NCI-H345 (cell line): ENCODE measurements at regions not wholly inside any gene's neighbourhood (a gene's known extent, or its start where the extent isn't known, plus 50 kb on each side); places are given as distances from the start of the nearest gene placed in this dataset.

Experiments used
- DNase-seq: peaks from one replicate; lab custom pipeline; 2025; lab: John Stamatoyannopoulos, UW

DNA sequence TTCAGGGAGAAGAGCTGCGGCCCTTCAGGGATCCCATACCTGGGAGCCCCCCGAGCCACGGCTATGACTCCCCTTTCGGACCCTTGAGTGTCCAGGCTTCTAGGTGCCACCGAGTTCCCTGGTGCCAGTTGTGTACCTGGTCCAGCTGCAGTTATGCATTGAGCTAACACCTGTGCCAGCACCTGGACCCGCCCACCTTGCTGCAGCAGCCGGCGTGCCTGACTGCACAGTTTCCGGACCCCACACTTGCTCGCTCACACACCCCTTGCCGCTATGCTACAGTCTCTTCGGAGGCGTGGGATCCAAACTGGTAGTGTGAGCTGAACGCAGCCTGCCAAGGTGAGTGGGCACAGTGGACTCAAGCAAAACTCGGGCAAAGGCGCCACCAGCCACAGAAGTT is 284.5 kb upstream of the ROBO1 start:
- DNase-seq = no peak

DNA sequence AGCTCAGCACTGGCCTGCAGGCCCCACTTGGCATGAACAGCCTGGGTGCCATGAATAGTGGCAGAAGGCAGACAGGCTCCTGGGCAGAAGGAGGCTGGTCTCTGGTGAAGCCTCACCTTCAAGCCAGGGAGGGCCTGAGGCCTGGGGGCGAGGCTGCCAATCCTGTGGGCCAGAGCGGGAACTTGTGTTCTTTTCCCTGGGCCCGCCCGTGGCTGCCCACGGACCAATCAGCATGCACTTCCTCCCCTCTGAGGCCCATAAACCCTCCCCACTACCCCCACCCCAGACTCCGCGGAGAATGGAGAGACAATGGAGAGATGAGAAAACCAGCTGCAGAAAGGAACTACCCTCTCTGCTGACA is 283.8 kb upstream of the ROBO1 start:
- DNase-seq = no peak

DNA sequence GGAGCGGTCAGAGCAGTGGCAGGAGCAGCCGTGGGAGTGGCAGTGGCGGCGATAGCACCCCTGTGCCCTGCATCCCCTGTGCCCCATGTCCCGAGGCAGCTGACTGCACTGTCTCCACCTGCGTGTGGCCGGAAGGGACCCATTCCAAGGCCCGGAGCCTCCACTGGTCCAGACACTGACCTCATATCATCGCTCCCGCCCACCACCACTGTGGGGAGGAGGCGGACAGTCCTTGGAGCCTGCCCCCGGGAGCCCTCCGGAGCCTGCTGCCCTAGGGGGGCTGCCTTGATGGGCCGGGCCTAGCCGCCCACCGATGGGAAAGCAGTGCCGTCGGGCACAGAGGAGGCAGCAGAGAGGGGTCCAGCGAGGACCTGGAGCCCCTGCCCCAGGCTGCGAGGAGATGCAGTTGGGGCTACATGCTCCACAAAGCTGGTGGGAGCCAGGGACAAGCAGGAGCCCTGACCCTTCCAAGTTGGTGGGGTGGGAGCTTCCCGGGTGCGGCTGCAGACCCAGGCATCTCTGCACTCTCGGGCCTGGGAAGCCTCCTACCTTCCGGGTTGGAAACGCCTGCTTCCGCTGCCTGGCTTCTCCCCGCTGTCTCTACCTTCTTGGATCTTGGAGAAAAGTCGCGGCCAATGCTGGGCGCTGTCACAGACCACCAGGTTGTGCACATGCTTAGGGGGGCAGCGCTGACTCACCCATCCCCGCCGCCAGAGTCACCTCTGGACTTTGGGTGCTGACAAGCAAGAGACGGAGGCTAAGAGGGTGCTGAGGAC is 283.2 kb upstream of the ROBO1 start:
- no peak for DNase-seq

DNA sequence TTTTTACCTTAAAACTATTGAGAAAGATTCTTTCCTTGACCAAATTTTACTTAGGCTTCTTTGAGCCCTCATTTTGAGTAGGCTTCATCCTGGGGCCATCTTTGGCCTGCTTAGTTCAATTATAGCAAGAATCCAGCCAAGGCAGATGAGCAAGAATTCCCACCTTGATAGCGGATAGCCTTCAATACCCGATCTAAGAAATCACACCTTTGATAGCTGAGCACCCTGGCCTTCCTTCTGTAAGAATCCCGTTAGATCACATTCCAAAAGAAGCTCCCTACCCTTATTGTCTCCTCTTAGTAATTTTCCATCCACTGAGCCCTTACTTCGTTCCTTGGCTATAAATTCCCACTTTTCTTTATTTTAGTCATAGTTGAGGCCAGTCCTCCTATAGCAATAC is 275.4 kb upstream of the ROBO1 start:
- no peak for DNase-seq

DNA sequence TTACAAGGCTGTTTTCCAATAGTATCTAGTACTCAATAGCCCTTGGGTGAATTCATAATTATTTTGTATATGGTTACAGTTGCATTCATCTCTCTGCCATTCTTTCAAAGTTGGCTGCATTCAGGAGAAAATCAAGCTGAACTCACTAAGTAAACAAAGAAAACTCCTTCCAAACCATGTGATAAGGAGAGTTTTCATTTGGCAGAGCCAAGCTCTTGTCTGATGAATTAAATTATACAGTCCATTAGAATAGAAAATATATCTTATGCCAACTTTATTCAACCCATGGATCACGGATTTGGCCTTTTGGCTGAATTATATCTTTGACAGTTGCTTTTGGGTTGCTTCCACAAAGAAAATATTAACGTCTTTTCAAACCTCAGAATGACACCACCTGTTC is 272.3 kb upstream of the ROBO1 start:
- DNase-seq = no peak

DNA sequence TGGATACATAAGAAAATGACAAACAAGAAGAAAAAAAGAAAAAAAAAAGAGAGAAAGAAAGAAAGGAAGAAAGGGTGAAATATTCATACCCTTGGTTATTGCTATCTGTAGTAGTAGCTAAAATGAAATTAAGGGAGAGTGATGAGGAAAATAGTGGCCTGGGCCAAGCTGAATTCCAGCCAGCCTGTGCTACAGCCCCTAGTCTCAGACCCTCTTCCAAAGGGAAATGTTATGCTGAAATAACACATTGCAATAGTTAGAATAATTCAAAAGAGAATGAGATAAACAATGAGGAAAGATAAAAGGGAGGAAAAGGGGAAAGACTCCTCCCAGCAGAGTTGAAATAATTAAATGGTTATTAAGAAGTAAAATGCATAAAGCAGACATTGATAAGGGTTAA is 268.4 kb upstream of the ROBO1 start:
- no peak for DNase-seq

DNA sequence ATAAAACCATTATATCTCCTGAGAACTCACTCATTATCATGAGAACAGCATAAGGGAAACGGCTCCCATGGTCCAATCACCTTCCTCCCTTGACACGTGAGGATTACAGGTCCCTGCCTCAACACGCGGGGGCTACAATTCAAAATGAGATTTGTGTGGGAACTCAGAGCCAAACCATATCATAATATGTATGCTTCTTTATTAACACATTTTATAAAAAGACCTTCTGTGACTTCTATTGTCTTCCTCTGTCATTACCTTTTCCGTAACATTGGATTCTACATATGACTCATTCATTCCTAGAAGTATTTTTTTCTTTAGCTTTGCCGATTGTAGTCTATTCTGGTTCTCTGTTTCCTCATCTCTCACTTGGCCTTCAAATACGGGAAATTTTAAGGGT is 267.2 kb upstream of the ROBO1 start:
- no peak for DNase-seq

DNA sequence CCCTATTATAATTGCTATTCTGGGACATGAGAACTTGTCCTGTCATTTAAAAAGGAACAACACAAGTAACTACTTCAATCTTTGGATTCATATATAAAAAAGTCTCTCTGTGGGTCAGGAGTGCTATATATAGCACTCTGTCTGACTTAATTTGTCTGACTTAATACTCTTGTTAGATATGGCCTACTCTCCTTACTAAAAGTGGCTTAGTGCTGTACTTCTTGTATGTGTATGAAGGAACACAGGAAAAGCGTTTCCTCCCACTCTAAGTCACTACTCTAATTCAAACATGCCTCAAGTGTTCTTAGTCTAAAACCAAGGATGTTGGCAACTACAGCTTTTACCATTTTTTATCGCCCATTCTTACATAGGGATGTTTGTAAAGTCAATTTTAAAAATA is 255.2 kb upstream of the ROBO1 start:
- no peak for DNase-seq

DNA sequence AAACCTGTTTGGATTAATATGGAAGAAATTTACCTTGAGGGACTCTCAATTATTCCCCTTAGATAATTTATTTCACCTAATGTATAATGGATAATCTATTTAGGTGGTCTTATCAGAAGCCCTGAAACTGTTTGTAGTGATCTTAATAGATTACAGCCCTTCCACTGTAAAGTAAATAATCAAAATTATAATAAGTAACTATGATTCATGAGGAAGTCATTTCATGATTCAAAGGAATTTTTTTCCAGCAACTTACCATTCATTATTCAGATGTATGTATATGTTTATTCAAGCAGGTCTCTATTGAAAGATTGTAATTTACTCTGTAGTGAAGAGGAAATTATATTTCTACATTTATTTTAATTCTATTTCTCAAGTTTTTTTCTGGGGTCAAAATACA is 250.6 kb upstream of the ROBO1 start:
- no peak for DNase-seq

DNA sequence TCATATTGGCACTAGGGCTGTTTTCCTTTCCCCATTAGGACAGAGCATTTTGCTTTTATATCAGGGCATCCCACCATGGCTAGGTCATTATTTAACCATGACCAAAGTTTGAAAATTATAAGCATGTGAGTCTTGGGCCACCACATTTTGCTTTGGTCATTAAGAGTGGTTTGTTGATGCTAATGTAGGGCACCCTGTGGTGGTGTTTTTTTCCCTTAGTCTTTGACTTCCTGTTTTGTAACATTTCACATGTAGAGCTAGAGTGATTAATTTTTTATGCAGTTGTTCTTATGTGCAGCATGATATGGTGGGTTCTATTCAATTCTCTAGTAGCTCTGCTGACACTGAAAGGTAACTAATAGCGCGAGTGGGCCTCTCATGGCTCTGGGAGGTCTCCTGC is 249.6 kb upstream of the ROBO1 start:
- DNase-seq = no peak

DNA sequence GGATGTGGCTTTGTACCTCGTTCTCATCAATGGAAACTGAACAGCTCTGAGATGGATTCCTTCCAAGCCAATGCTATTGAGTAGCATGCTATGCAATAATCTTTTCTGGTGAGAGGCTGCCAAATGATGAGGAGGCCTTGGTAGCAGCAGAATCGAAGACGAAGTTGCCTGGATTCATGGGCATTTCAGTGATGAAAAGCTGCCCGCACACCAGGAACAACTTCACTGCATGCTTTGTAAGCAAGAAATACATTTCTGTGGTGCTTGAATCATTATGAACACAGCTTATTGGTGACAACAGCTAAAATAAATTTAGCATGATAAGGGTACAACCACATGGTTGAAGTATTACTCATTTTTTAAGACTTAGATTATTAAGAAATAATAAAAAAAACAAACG is 246.8 kb upstream of the ROBO1 start:
- no peak for DNase-seq

DNA sequence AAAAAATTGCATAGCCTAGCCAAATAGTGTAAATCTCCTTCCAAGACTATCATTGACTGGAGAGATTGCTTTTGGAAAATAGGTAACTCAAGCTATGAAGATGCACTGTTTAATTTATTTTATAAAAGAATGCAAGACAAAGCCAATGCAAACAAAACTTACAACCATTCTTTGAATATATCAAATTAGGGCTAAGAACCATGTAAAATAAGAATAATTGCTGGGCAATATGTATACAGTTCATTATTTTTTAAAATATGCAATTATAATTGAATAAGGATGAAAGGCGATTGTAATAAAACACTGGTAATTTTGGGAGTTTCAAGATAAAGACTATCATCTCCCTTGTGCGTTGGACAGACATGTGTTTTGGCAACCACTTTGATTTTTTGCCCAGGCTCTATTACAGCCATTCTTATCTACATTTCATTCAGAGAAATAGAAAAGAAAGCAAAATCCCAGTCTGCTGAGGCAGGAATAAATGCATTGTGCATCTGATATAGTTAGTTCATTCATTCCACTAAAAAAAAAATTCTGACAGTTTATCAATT is 242.3 kb upstream of the ROBO1 start:
- DNase-seq = no peak

DNA sequence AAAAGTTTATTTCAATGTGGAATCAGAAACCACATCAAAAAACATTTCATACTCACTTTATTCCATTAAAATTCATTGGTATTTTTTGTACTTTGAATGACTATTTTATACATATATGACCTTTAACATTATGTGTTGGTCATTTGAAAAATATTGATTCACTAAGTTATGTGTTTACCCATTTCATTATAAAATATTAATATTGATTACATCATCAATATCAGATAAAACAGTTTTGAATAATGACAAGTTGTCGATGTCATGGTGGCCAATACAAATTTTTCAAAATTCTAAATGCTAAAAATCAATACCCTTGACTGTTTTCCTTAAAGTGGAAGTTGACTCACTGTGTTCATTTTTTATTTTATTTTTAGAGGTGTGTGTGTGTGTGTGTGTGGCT is 239.7 kb upstream of the ROBO1 start:
- DNase-seq = no peak

DNA sequence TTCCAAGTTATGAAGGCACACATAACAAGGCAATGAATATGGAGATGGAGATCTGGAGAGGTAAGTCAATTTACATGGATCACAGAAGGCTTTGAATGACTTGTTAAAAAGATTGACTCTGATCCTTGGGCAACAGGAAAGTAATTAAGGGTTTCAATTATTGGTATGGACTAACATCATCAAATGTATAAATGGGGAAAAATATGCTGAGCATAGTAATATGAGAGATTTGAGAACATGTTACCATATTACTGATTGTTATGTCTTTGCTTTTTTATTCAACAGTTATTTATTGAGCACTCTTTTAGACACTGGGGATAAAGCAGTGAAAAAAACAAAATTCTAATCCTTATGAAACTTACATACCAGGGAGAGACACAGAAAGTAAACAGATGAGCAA is 238.5 kb upstream of the ROBO1 start:
- DNase-seq = no peak

DNA sequence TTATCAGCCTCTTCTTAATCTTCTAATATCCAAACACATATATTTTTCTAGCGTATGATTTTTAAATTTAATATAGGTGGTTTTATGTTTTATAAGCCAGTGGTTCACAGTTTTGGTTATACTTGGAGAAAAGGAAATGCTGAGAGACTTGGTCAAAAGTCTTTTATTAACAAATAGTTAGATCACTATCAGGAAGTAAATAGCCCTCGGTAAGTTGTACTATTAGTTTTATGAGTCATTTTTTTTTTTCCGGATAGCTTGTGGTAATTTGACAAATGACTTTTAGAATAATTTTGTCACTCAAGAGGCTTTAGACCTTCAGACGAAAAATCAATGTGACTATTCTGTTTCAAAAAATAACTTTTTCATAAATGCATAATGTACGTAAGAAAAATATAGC is 232.2 kb upstream of the ROBO1 start:
- DNase-seq = no peak

DNA sequence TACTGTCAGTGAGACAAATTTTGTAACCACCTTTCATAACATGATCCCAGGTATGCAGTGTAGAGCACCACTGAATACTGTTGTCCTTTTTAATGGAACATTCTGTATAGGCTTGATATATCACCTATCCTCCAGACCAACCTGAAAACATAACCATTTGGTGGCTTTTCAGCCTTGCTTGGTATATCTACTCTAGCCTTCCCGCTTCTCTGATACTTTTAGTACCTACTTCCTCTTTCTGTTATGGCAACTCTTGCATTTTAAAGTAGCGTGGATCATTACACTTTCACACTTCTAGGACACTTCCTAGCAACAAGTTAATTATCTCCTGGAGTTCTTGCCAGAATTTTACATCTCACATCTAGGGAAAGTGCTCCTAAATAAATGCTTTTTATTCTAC is 226.6 kb upstream of the ROBO1 start:
- DNase-seq = no peak

DNA sequence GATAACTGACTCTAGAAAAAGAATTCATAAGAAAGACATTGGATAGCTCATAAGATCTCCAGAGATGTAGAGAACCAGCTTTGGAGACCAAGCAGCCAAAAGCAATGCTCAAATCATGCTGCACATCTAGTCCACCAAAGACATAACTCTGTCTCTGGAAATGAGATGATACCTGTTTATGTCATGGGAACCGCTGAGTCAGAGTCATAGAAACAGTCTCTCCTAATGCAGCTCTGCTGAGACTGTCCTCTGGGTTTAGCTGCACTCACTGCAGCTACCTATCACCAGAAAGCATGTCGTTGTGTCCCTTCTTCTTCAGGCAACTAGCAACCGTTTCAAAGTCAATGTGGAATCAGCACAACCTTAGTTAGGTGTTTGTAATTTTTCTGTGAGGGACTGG is 218.5 kb upstream of the ROBO1 start:
- DNase-seq = no peak

DNA sequence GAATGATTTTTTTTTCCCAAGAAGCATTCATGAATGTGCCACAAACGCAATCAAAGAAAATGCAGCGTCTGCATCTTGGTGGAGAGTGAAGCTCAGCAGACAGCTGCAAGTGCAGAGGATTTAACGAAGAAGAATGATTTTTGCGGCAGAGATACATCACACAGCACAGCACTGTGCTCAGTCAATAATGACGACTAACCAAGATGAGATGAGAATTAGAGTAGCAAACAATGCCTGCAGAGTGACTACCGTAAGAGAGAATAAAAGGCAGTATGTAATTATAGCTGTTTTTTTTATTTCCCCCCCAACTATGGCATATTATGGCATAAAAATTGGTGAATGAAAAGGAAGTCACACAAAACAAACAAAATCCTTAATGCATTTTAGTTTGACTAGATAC is 218.0 kb upstream of the ROBO1 start:
- DNase-seq = no peak

DNA sequence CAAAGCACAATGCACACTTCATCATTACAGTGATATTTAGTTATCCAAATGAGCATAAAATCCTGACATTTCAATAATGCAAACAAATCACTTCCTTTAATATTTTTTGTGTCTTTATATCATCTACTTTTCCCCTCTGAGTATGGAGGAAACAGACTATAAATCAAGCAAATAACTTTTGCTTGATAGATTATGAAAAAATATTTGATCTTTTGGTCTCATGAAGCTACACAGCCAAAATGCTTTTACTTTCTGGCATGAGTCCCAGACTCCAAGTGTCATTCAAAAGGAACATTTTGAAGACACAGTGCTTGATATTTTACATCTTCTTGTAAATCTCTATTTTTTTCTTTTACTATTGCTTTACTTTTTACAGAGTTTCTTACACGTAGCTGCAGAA is 215.3 kb upstream of the ROBO1 start:
- DNase-seq = peak; percentile 1

DNA sequence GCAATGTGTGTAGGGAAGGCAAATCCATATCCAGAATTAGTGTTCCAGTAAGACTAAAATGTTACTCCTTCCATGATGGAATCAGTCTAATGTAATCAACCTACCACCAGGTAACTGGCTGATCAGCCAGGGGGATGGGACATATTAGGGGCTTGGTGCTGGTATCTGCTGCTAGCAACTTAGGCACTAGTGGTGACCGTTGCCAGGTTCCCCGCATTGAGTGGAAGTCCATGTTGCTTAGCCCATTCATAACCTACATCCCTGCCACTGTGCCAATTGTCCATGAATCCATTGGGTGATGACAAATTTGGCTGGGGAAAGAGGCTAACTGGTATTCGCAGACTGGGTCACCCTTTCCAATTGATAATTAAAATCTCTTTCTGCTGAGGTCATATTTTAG is 212.2 kb upstream of the ROBO1 start:
- no peak for DNase-seq

DNA sequence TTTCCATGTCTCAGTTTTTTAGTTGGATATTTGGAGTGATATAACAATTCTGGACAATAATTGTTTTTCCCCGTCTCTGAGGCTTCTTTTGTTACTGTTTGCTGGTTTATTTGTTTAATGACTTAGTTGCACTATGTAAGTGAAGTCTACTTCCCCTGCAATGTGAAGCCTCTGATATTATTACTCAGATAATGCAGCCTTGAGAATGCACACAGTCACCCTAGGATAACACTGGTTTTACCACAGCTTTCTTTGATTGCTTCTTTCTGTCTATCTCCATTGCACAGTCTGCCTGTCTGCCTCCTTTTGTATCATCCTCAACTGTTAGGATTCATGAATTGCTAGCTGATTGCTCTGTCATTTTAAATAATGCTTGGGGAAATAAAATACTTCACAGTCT is 208.7 kb upstream of the ROBO1 start:
- DNase-seq = no peak

DNA sequence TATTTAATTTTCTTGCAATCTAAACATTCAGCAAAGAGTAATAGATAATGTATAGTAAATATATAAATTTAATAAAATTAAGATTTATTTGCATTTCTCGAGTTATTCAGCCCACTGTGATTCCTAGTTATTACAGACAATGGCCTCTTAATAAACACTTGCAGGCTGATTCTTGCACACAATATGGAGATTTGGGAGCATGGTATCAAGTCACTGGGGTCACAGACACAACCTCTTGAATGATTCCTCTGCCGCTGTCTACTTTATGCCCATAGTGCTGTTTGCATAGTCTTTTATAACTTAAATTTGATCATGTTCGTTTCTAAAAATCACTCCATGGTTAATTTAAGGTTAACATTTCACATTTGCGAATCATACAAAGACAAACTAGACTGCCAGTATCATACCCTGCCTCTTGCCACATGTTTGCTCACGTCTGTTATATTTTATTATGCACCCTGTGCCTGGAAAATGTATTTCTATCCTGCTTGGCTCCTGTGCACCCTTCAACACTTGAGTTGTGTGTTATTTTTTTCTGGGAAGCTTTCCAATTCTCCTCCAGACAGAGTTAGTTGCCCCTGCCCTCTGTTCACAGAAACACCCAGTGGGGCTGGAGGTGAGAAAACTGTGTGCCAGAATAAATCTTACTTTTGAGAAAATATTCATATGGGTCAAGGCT is 206.3 kb upstream of the ROBO1 start:
- DNase-seq = no peak

DNA sequence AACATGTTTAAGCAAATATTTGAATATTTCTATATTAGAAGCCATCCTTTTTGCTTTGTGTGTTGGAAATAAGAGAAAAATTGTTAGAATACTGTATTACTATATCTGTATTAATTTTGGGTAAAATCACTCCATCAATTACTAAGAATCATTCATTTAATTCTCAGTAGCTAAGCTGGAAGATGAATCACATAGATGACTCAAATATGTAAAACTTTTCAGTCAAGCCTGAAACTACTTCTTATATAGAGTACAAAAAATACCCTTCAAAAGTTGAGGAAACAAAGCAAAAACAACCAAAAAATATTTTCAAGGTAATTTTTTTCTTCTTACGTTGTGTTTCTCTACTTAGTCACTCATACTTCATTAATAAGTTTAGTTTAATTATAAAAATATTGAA is 205.7 kb upstream of the ROBO1 start:
- DNase-seq = no peak

DNA sequence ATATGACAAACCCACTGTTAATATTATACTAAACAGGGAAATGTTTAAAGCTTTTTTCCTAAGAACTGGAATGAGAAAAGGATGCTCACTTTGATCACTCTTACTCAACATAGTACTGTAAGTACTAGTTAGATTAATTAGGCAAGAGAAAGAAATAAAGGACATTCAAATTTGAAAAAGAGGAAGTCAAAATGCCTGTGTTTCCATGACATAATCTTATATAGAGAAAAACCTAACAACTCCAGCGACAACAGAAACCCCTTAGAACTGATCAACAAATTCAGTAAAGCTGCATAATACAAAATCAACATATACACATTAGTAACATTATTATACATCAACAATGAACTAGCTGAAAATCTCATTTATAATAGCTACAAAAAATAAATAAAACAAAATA is 200.6 kb upstream of the ROBO1 start:
- DNase-seq = no peak
